Epithelial cell of prostate (primary cell): ENCODE measurements at regions not wholly inside any gene's neighbourhood (a gene's known extent, or its start where the extent isn't known, plus 50 kb on each side); places are given as distances from the start of the nearest gene placed in this dataset.
A peak's percentile ranks its signal among the peaks of the same experiment; 100 is the strongest.
"Not testable (repeated sequence)": the region's sequence is repeated elsewhere in the genome, so short reads cannot be mapped to it uniquely, and the experiment has no call there.

Experiments used
- DNase-seq: peaks from one replicate; pipeline ENCODE4 v3.0.0-alpha.2; 2011; ENCODE audit warnings: low read depth, low spot score
- H3K27ac ChIP-seq: fragments of 450-650 bp; 2 replicates; pipeline ENCODE4 v1.5.1; 2017; ENCODE audit warnings: mild to moderate bottlenecking

- H3K27ac ChIP-seq = no peak overlapping the region
- DNase-seq = no peak
These were observed 63.1 kb downstream of the TSN start for GRCh38 chr2:121818546-121818945.

- no peak overlapping the region for H3K27ac ChIP-seq
- DNase-seq = no peak
These were observed 64.4 kb downstream of the TSN start for GRCh38 chr2:121819846-121820245.

- no peak overlapping the region for H3K27ac ChIP-seq
- DNase-seq = no peak
These were observed 66.2 kb downstream of the TSN start for GRCh38 chr2:121821476-121822158.

- DNase-seq = no peak
- no peak overlapping the region for H3K27ac ChIP-seq
These were observed 68.8 kb downstream of the TSN start for GRCh38 chr2:121824264-121824663.

- no peak overlapping the region for H3K27ac ChIP-seq
- DNase-seq = no peak
These were observed 69.8 kb downstream of the TSN start for GRCh38 chr2:121825003-121825950.

GRCh38 chr2:121826036-121826435 lies 70.6 kb downstream of the TSN start:
- no peak overlapping the region for H3K27ac ChIP-seq
- no peak for DNase-seq

GRCh38 chr2:121828281-121828731 lies 72.9 kb downstream of the TSN start:
- H3K27ac ChIP-seq = no peak overlapping the region
- DNase-seq = peak; percentile 18

- no peak for DNase-seq
- no peak overlapping the region for H3K27ac ChIP-seq
These were observed 75.4 kb downstream of the TSN start for GRCh38 chr2:121830809-121831208.

- no peak for DNase-seq
- no peak overlapping the region for H3K27ac ChIP-seq
These were observed 76.4 kb downstream of the TSN start for GRCh38 chr2:121831841-121832240.

- H3K27ac ChIP-seq = no peak overlapping the region
- DNase-seq = no peak
These were observed 77.2 kb downstream of the TSN start for GRCh38 chr2:121832412-121833357.

GRCh38 chr2:121833358-121833723 lies 77.9 kb downstream of the TSN start:
- DNase-seq = no peak
- H3K27ac ChIP-seq = no peak overlapping the region

GRCh38 chr2:121836611-121837010 lies 81.2 kb downstream of the TSN start:
- no peak overlapping the region for H3K27ac ChIP-seq
- DNase-seq = no peak

GRCh38 chr2:121837591-121837990 lies 82.1 kb downstream of the TSN start:
- DNase-seq = no peak
- H3K27ac ChIP-seq = no peak overlapping the region

GRCh38 chr2:121838551-121838950 lies 83.1 kb downstream of the TSN start:
- DNase-seq = no peak
- H3K27ac ChIP-seq = no peak overlapping the region

GRCh38 chr2:121839584-121839983 lies 84.1 kb downstream of the TSN start:
- no peak overlapping the region for H3K27ac ChIP-seq

GRCh38 chr2:121849236-121849635 lies 93.8 kb downstream of the TSN start:
- H3K27ac ChIP-seq = no peak overlapping the region
- DNase-seq = no peak

More at GRCh38 chr2:121839584-121839983, 84.1 kb downstream of the TSN start:
- no peak for DNase-seq

- not testable (repeated sequence) for H3K27ac ChIP-seq, DNase-seq
These were observed 97.7 kb downstream of the TSN start for GRCh38 chr2:121853149-121853548.

GRCh38 chr2:121855510-121855909 lies 100.1 kb downstream of the TSN start:
- no peak for DNase-seq
- H3K27ac ChIP-seq = no peak overlapping the region

GRCh38 chr2:121856360-121856759 lies 100.9 kb downstream of the TSN start:
- no peak overlapping the region for H3K27ac ChIP-seq
- DNase-seq = no peak

GRCh38 chr2:121858369-121858768 lies 102.9 kb downstream of the TSN start:
- DNase-seq = no peak
- no peak overlapping the region for H3K27ac ChIP-seq
